Chondrocyte (in vitro differentiated cells): ENCODE measurements at regions not wholly inside any gene's neighbourhood (a gene's known extent, or its start where the extent isn't known, plus 50 kb on each side); places are given as distances from the start of the nearest gene placed in this dataset.

Experiments
- DNase-seq: peaks from one replicate; pipeline ENCODE4 v3.0.0; 2021; ENCODE audit warnings: mixed read lengths, low spot score
- H3K27ac Mint-ChIP-seq: one replicate; pipeline ENCODE4 v1.8.0; 2021; ENCODE audit warnings: mild to moderate bottlenecking, moderate library complexity, mixed read lengths; ENCODE audit not compliant: unreplicated experiment
- H3K27me3 Mint-ChIP-seq: 2 replicates; pipeline ENCODE4 v1.8.0; 2021; ENCODE audit warnings: low read depth, mixed read lengths
- H3K36me3 Mint-ChIP-seq: 2 replicates; pipeline ENCODE4 v1.8.0; 2021; ENCODE audit warnings: low read depth, mixed read lengths
- H3K4me1 Mint-ChIP-seq: 2 replicates; pipeline ENCODE4 v1.8.0; 2021; ENCODE audit warnings: low read depth, mild to moderate bottlenecking, mixed read lengths
- H3K4me3 Mint-ChIP-seq: one replicate; pipeline ENCODE4 v1.8.0; 2021; ENCODE audit warnings: mild to moderate bottlenecking, moderate library complexity, mixed read lengths; ENCODE audit not compliant: unreplicated experiment
- H3K9me3 Mint-ChIP-seq: 2 replicates; pipeline ENCODE4 v1.8.0; 2021; ENCODE audit warnings: low read depth, mixed read lengths
- TF ChIP-seq, protein P1 (sequence below): fragments of 200-600 bp; sonication (generic); IDR thresholded peaks from 2 replicates; pipeline ENCODE4 v1.5.0; 2021; ENCODE audit warnings: antibody characterized with exemption, mild to moderate bottlenecking, moderate library complexity

GRCh38 chr3:132198516-132198915, 118.7 kb upstream of the ACP3 start:
- DNase-seq: no peak
- peaks cover 16% of the 10 kb centered on the region for H3K27me3 Mint-ChIP-seq
- no peaks in the 10 kb centered on the region for H3K4me1 Mint-ChIP-seq
- H3K36me3 Mint-ChIP-seq: peaks cover 1% of the 10 kb centered on the region
- TF ChIP-seq, protein P1, sequence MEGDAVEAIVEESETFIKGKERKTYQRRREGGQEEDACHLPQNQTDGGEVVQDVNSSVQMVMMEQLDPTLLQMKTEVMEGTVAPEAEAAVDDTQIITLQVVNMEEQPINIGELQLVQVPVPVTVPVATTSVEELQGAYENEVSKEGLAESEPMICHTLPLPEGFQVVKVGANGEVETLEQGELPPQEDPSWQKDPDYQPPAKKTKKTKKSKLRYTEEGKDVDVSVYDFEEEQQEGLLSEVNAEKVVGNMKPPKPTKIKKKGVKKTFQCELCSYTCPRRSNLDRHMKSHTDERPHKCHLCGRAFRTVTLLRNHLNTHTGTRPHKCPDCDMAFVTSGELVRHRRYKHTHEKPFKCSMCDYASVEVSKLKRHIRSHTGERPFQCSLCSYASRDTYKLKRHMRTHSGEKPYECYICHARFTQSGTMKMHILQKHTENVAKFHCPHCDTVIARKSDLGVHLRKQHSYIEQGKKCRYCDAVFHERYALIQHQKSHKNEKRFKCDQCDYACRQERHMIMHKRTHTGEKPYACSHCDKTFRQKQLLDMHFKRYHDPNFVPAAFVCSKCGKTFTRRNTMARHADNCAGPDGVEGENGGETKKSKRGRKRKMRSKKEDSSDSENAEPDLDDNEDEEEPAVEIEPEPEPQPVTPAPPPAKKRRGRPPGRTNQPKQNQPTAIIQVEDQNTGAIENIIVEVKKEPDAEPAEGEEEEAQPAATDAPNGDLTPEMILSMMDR: no peak
- H3K4me3 Mint-ChIP-seq: no peak overlapping the region
- H3K9me3 Mint-ChIP-seq: no peaks in the 10 kb centered on the region
- no peak overlapping the region for H3K27ac Mint-ChIP-seq

- TF ChIP-seq, protein P1: no peak
- Mint-ChIP-seq H3K36me3 (peaks cover 1% of the 10 kb centered on the region), H3K4me1 (no peaks in the 10 kb centered on the region), H3K4me3 (no peak overlapping the region), H3K9me3 (no peaks in the 10 kb centered on the region), H3K27me3 (peaks cover 11% of the 10 kb centered on the region), H3K27ac (no peak overlapping the region)
- DNase-seq: no peak
Observed at GRCh38 chr3:132199451-132199850, 117.8 kb upstream of the ACP3 start.

- TF ChIP-seq, protein P1: no peak
- Mint-ChIP-seq H3K27me3 (peaks cover 8% of the 10 kb centered on the region), H3K27ac (no peak overlapping the region), H3K36me3 (no peaks in the 10 kb centered on the region), H3K9me3 (no peaks in the 10 kb centered on the region), H3K4me3 (no peak overlapping the region), H3K4me1 (no peaks in the 10 kb centered on the region)
- no peak for DNase-seq
Observed at GRCh38 chr3:132202586-132202985, 114.6 kb upstream of the ACP3 start.

DNA sequence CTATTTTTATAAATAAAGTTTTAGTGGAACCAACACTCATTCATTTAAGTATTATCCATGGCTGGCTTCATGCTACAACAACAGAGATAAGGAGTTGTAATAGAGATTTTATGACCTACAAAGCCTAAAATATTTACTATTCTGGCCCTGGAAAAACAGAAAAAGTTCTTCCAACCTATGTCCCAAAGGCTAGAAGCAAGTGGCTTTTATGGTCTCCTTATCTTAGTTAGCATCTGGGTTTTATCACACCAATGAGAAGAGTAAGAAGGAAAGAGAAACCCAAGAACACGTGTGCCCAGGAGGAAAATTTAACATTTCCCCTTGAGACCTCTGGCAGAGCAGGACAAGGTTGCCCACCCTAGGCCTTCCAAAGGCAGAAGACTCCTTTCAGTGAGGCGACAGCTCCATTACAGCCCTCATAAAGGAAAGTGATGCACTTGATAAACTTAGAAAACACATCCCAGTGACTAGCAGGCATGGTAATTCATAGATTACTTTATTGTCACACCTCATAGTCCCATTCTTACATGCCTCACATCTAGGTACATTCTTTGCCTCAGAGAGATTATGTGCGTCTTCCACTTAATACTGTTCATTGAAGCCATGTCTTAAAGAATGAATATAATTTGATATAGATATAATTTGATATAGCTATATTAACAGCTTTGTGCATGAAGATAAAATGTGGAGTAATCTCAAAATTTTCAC, 113.2 kb upstream of the ACP3 start:
- no peak for DNase-seq
- TF ChIP-seq, protein P1: no peak
- Mint-ChIP-seq H3K27me3 (peaks cover 14% of the 10 kb centered on the region), H3K27ac (no peak overlapping the region), H3K4me1 (no peaks in the 10 kb centered on the region), H3K36me3 (no peaks in the 10 kb centered on the region), H3K9me3 (no peaks in the 10 kb centered on the region), H3K4me3 (no peak overlapping the region)

DNA sequence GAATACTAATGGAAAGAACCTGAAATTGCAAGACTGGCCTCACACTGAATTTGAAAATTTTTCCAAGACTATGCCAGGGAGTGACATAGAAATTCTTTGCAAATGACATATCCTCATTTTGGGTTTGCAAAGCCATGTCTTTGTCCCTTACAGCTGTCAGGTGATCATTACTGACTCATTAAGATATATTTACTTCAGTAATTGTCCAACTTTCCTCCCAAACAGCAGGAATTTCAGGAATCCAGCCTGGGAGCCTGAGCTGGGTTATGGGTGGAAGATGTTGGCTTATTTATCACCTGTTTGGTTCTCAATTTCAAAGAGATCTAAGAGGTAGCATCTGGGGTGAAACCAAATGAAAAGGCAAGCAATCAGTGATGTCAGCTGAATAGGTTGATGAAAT, 111.6 kb upstream of the ACP3 start:
- no peaks in the 10 kb centered on the region for H3K36me3 Mint-ChIP-seq
- TF ChIP-seq, protein P1: no peak
- peaks cover 20% of the 10 kb centered on the region for H3K27me3 Mint-ChIP-seq
- DNase-seq: no peak
- H3K4me1 Mint-ChIP-seq: no peaks in the 10 kb centered on the region
- H3K4me3 Mint-ChIP-seq: no peak overlapping the region
- H3K9me3 Mint-ChIP-seq: no peaks in the 10 kb centered on the region
- H3K27ac Mint-ChIP-seq: no peak overlapping the region
